K562 (cell line): ENCODE measurements at regions not wholly inside any gene's neighbourhood (a gene's known extent, or its start where the extent isn't known, plus 50 kb on each side); places are given as distances from the start of the nearest gene placed in this dataset.

ENCODE experiments used
- ATAC-seq: fragments of 200-7000 bp; cut with Tn5 transposase; 3 replicates; pipeline ENCODE4 v1.9.1; 2020; ENCODE audit warnings: moderate library complexity
- BruUV-seq: library from RNA; stranded (reverse); fragments of 400-500 nt; replicated peaks from 2 replicates; lab custom pipeline; 2021; lab: Mats Ljungman, UMichigan
- CTCF ChIA-PET: fragments of 300-600 bp; formaldehyde crosslinking; extraction: SDS; loops from one replicate; lab custom pipeline; 2021; ENCODE audit warnings: low intra/inter-chr PET ratio; lab: Yijun Ruan, JAX
- POLR2A ChIA-PET: fragments of 300-600, 350-650 bp; sonication (Branson Sonifier 250); formaldehyde crosslinking; extraction: SDS; loops from one replicate; lab custom pipeline; 2021; ENCODE audit warnings: antibody characterized with exemption, inconsistent platforms; lab: Yijun Ruan, JAX
- DNase-seq, 4 experiments: peaks; one replicate each; pipeline versions ENCODE4 v3.0.0 to v3.0.0-alpha.2; 2011 to 2018; ENCODE audit warnings: low spot score in 3 of 4, mixed read lengths in 3 of 4; ENCODE audit errors: extremely low read depth in 1 of 4
- FAIRE-seq: peaks from 2 replicates; lab custom pipeline; 2011; peaks lifted over from hg19 to GRCh38; lab: Jason Lieb, UNC
- H2AFZ ChIP-seq: 2 replicates; pipeline ENCODE4 v1.6.0; 2011; ENCODE audit warnings: low read depth, low read length, control low read depth, inconsistent platforms
- H3K27ac ChIP-seq: fragments of 200-600 bp; 3 replicates; pipeline ENCODE4 v1.8.0; 2011; ENCODE audit warnings: low read depth, mild to moderate bottlenecking, control low read depth, inconsistent platforms, low read length, moderate library complexity, mixed read lengths; ENCODE audit errors: extremely low read depth
- H3K27me3 ChIP-seq, 2 experiments: fragments of 300-600 bp in 1 of 2; 2 replicates in 1 of 2; 3 replicates in 1 of 2; pipeline versions ENCODE4 v1.6.0 to v1.8.0; 2011; ENCODE audit warnings: inconsistent platforms in 2 of 2, low read length in 2 of 2, mild to moderate bottlenecking in 1 of 2, mixed read lengths in 1 of 2, moderate library complexity in 1 of 2; ENCODE audit not compliant: control insufficient read depth in 2 of 2, insufficient read depth in 2 of 2
- H3K36me3 ChIP-seq: fragments of 300-600 bp; 3 replicates; pipeline ENCODE4 v1.8.0; 2011; ENCODE audit warnings: mild to moderate bottlenecking, low read length, inconsistent platforms; ENCODE audit not compliant: control insufficient read depth, insufficient read depth
- H3K4me1 ChIP-seq, 2 experiments: fragments of 200-600 bp in 1 of 2; replicated peaks in 1 of 2; 2 replicates in 1 of 2; 3 replicates in 1 of 2; pipeline versions ENCODE4 v1.5.1 to v1.8.0; 2011; ENCODE audit warnings: inconsistent platforms in 2 of 2, low read length in 2 of 2, mild to moderate bottlenecking in 1 of 2, mixed read lengths in 1 of 2, moderate library complexity in 1 of 2; ENCODE audit not compliant: control insufficient read depth in 2 of 2, insufficient read depth in 2 of 2
- H3K4me2 ChIP-seq: 2 replicates; pipeline ENCODE4 v1.6.1; 2011; ENCODE audit warnings: low read length, control low read depth, inconsistent platforms, mixed read lengths; ENCODE audit not compliant: insufficient read depth
- H3K4me3 ChIP-seq: fragments of 200-600 bp; sonication (generic), shearing (Covaris generic); 2 replicates; pipeline ENCODE4 v1.5.1; 2016; ENCODE audit warnings: control low read depth, inconsistent platforms
- H3K79me2 ChIP-seq: fragments of 200-600 bp; 3 replicates; pipeline ENCODE4 v1.8.0; 2011; ENCODE audit warnings: low read length, inconsistent platforms; ENCODE audit not compliant: control insufficient read depth, insufficient read depth
- H3K9ac ChIP-seq, 2 experiments: 2 replicates each; pipeline versions ENCODE4 v1.6.0 to v1.6.1; 2011; ENCODE audit warnings: low read depth in 2 of 2, low read length in 2 of 2, control low read depth in 1 of 2, inconsistent platforms in 1 of 2, mild to moderate bottlenecking in 1 of 2, mixed read lengths in 1 of 2; ENCODE audit not compliant: insufficient read depth in 1 of 2
- H3K9me1 ChIP-seq: one replicate; pipeline ENCODE4 v1.6.0; 2011; ENCODE audit warnings: inconsistent platforms, mild to moderate bottlenecking, low read length, moderate library complexity; ENCODE audit not compliant: control insufficient read depth, insufficient read depth
- H3K9me3 ChIP-seq: replicated peaks from 2 replicates; pipeline ENCODE4 v1.5.1; 2011; ENCODE audit warnings: low read depth, low read length, inconsistent platforms; ENCODE audit not compliant: control insufficient read depth, insufficient read depth
- H4K20me1 ChIP-seq: replicated peaks from 2 replicates; pipeline ENCODE4 v1.6.1; 2011; ENCODE audit warnings: low read length, inconsistent platforms, mixed read lengths; ENCODE audit not compliant: control insufficient read depth, insufficient read depth
- ARID3A ChIP-seq: IDR thresholded peaks from 2 replicates; pipeline ENCODE4 v1.6.1; 2012; ENCODE audit warnings: low read depth, low read length, improper control_type of control experiment, borderline replicate concordance
- BRD9 ChIP-seq: fragments of 450-650 bp; IDR thresholded peaks from 2 replicates; pipeline ENCODE4 v1.6.1; 2018; ENCODE audit warnings: low read depth; ENCODE audit not compliant: partially characterized antibody
- CHD1 ChIP-seq: fragments of 200-600 bp; sonication (generic); IDR thresholded peaks from one replicate; pipeline ENCODE4 v1.6.1; 2012; ENCODE audit warnings: mild to moderate bottlenecking, moderate library complexity, low read length, inconsistent platforms
- ETV1 ChIP-seq: fragments of 450-650 bp; conservative IDR thresholded peaks from 2 replicates; pipeline ENCODE4 v1.6.1; 2016; ENCODE audit warnings: missing genetic modification characterization, control low read depth, low read depth, missing compliant biosample characterization
- HBP1 ChIP-seq: fragments of 450-650 bp; formaldehyde crosslinking; IDR thresholded peaks from 2 replicates; pipeline ENCODE4 v1.4.0; 2022; ENCODE audit warnings: missing genetic modification characterization
- JUN ChIP-seq, 2 experiments: sonication (generic) in 1 of 2; formaldehyde crosslinking in 1 of 2; IDR thresholded peaks; 2 replicates each; pipeline versions ENCODE4 v1.6.1 to v1.8.0; 2012 to 2022; ENCODE audit warnings: borderline replicate concordance in 2 of 2, mild to moderate bottlenecking in 2 of 2, improper control_type of control experiment in 1 of 2, low read depth in 1 of 2, low read length in 1 of 2, missing genetic modification reagents in 1 of 2
- NFIC ChIP-seq: fragments of 450-650 bp; IDR thresholded peaks from 2 replicates; pipeline ENCODE4 v1.6.1; 2017; ENCODE audit warnings: mild to moderate bottlenecking, inconsistent platforms
- NR2C2 ChIP-seq, 2 experiments: fragments of 200-800 bp in 1 of 2; sonication (Bioruptor generic) in 1 of 2; sonication (generic) in 1 of 2; formaldehyde crosslinking in 1 of 2; IDR thresholded peaks; 2 replicates each; pipeline versions ENCODE4 v1.6.1 to v1.8.0; 2016 to 2022; ENCODE audit warnings: mild to moderate bottlenecking in 1 of 2, missing compliant biosample characterization in 1 of 2, missing genetic modification characterization in 1 of 2, missing genetic modification reagents in 1 of 2
- POLR2AphosphoS2 ChIP-seq: IDR thresholded peaks from 2 replicates; pipeline ENCODE4 v1.6.1; 2012; ENCODE audit warnings: low read length, improper control_type of control experiment
- PPARD ChIP-seq: fragments of 250-450 bp; sonication (Bioruptor Pico); IDR thresholded peaks from 2 replicates; pipeline ENCODE4 v1.8.0; 2022; ENCODE audit warnings: inconsistent platforms, mild to moderate bottlenecking, moderate library complexity
- RBBP5 ChIP-seq: fragments of 200-600 bp; sonication (generic); IDR thresholded peaks from 2 replicates; pipeline ENCODE4 v1.6.1; 2012; ENCODE audit warnings: borderline replicate concordance, mild to moderate bottlenecking, low read length, control low read depth, inconsistent platforms; ENCODE audit not compliant: insufficient read depth, poor library complexity, severe bottlenecking
- TCFL5 ChIP-seq: fragments of 250-450 bp; sonication (Bioruptor Pico); conservative IDR thresholded peaks from 2 replicates; pipeline ENCODE4 v1.6.1; 2021; ENCODE audit warnings: mild to moderate bottlenecking, moderate library complexity, matching md5 sums
- ZNF778 ChIP-seq: fragments of 450-650 bp; formaldehyde crosslinking; IDR thresholded peaks from 2 replicates; pipeline ENCODE4 v1.4.0; 2020; ENCODE audit warnings: mild to moderate bottlenecking, moderate library complexity
- WGBS: fragments of 100-300 bp; shearing (Covaris generic); methylation state at CpG from one replicate; pipeline ENCODE4 v1.1.6; 2016; ENCODE audit warnings: low coverage, mixed read lengths; ENCODE audit not compliant: insufficient coverage; ENCODE audit errors: missing lambda C conversion rate; 5-methylcytosine and 5-hydroxymethylcytosine counted together
- in situ Hi-C: fragments of 300-500 bp; cut with MboI; formaldehyde crosslinking; loops from 4 replicates; pipeline ENCODE4 v1.15.0; 2018; ENCODE audit warnings: inconsistent platforms, mixed read lengths
- intact Hi-C: fragments of 100-400 bp; cut with micrococcal nuclease; formaldehyde crosslinking; loops from 2 replicates; pipeline ENCODE4 v1.14.2; 2022

GRCh38 chr3:23654571-23654970 is 151.2 kb upstream of the UBE2E1 start:
- ATAC-seq (no peak), DNase-seq (no peak), FAIRE-seq (no peak)
- H3K4me1 ChIP-seq = no peaks in the 10 kb centered on the region
- POLR2A ChIA-PET = no interaction called here
- WGBS = 0% methylated on average over 3 of the region's 3 CpGs
- no peak overlapping the region for H2AFZ ChIP-seq
- H3K9me3 ChIP-seq = no peaks in the 10 kb centered on the region
- in situ Hi-C loops = no loop called here
- H3K36me3 ChIP-seq = no peaks in the 10 kb centered on the region
- TF ChIP-seq NR2C2 (CRISPR knock-in tag; IDR thresholded peaks at IDR 0.05) (no peak), NR2C2 (tag; IDR thresholded peaks at IDR 0.05) (no peak), BRD9 (no peak), PPARD (CRISPR knock-in tag) (no peak), CHD1 (no peak), POLR2AphosphoS2 (no peak), JUN (IDR thresholded peaks at IDR 0.05; ENCODE audit: borderline replicate concordance, low read depth, low read length) (no peak), JUN (CRISPR knock-in tag; IDR thresholded peaks at IDR 0.05; ENCODE audit: borderline replicate concordance) (no peak)
- no TSS peak for BruUV-seq
- H3K27ac ChIP-seq = no peak overlapping the region
- intact Hi-C loops = no loop called here
- no peaks in the 10 kb centered on the region for H4K20me1 ChIP-seq
- H3K9me1 ChIP-seq = no peaks in the 10 kb centered on the region
- no peak overlapping the region for H3K4me2 ChIP-seq
- no peak overlapping the region for H3K9ac ChIP-seq
- no peaks in the 10 kb centered on the region for H3K79me2 ChIP-seq
- CTCF ChIA-PET = no interaction called here
- H3K27me3 ChIP-seq = no peaks in the 10 kb centered on the region
- H3K4me3 ChIP-seq = no peak overlapping the region

- Histone ChIP-seq H4K20me1 (no peaks in the 10 kb centered on the region), H3K4me1 (no peaks in the 10 kb centered on the region), H3K27me3 (no peaks in the 10 kb centered on the region; a peak in 1 of 5 replicates), H3K9me1 (no peaks in the 10 kb centered on the region), H3K9ac (no peak overlapping the region), H3K36me3 (no peaks in the 10 kb centered on the region), H3K4me2 (no peak overlapping the region), H3K9me3 (no peaks in the 10 kb centered on the region), H3K27ac (no peak overlapping the region), H3K79me2 (no peaks in the 10 kb centered on the region), H2AFZ (no peak overlapping the region), H3K4me3 (no peak overlapping the region)
- WGBS = 2% methylated on average over 3 of the region's 3 CpGs
- BruUV-seq = no TSS peak
- intact Hi-C loops = no loop called here
- ChIA-PET POLR2A (interaction anchor here (1.5 kb wide), 1 partner anchor 21 kb away, joined by 4 read pairs; no protein-coding TSS in a partner anchor), CTCF (no interaction called here)
- ATAC-seq (no peak), FAIRE-seq (no peak), DNase-seq (no peak)
- in situ Hi-C loops = no loop called here
- no peak for TF ChIP-seq TCFL5
- no peak for TF ChIP-seq ZNF778 (CRISPR knock-in tag)
- no peak for TF ChIP-seq NFIC
- TF ChIP-seq ARID3A = no peak
- TF ChIP-seq RBBP5 = no peak
- no peak for TF ChIP-seq ETV1
- TF ChIP-seq HBP1 (CRISPR knock-in tag) = no peak
Measured at GRCh38 chr3:23655749-23656148, 150.0 kb upstream of the UBE2E1 start.
